Progenitor cell of endocrine pancreas (in vitro differentiated cells): ENCODE measurements at regions not wholly inside any gene's neighbourhood (a gene's known extent, or its start where the extent isn't known, plus 50 kb on each side); places are given as distances from the start of the nearest gene placed in this dataset.

Experiments
- DNase-seq: peaks from one replicate; pipeline ENCODE4 v3.0.0; 2021; ENCODE audit warnings: low spot score; ENCODE audit not compliant: unreplicated experiment
- H3K27ac Mint-ChIP-seq: 2 replicates; pipeline ENCODE4 v1.8.0; 2021; ENCODE audit warnings: mild to moderate bottlenecking, moderate library complexity, mixed read lengths
- H3K27me3 Mint-ChIP-seq: 2 replicates; pipeline ENCODE4 v1.8.0; 2021; ENCODE audit warnings: mixed read lengths
- H3K36me3 Mint-ChIP-seq: 2 replicates; pipeline ENCODE4 v1.8.0; 2022; ENCODE audit warnings: mixed read lengths; ENCODE audit not compliant: insufficient read depth
- H3K4me1 Mint-ChIP-seq: 2 replicates; pipeline ENCODE4 v1.8.0; 2021; ENCODE audit warnings: low read depth, mixed read lengths
- H3K4me3 Mint-ChIP-seq: 2 replicates; pipeline ENCODE4 v1.8.0; 2021; ENCODE audit warnings: low read depth, mild to moderate bottlenecking, moderate library complexity, mixed read lengths
- H3K9me3 Mint-ChIP-seq: 2 replicates; pipeline ENCODE4 v1.8.0; 2021; ENCODE audit warnings: low read depth, mixed read lengths
- TF ChIP-seq, protein P1 (sequence below): fragments of 200-600 bp; sonication (generic); IDR thresholded peaks from one replicate; pipeline ENCODE4 v1.5.0; 2021; ENCODE audit warnings: antibody characterized with exemption, mild to moderate bottlenecking; ENCODE audit not compliant: unreplicated experiment

DNA sequence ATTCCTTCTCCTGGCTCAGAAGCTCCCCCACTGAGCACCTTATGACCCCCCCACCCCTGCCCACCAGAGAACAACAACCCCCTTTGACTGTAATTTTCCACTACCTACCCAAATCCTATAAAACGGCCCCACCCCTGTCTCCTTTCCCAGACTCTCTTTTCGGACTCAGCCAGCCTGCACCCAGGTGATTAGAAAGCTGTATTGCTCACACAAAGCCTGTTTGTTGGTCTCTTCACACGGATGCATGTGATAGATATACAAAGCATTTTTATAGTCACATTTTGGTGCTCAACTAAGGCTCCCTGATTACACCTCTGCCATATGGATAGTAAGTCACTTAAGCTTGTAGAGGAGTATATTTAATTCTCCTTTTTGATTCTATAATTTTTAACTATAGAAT is 985.8 kb downstream of the REEP3 start:
- no peak for DNase-seq
- Mint-ChIP-seq H3K9me3 (no peaks in the 10 kb centered on the region), H3K27ac (peak overlapping the region; percentile 43), H3K4me1 (peaks cover 3% of the 10 kb centered on the region), H3K4me3 (no peak overlapping the region), H3K27me3 (no peaks in the 10 kb centered on the region), H3K36me3 (no peaks in the 10 kb centered on the region)
- TF ChIP-seq, protein P1, sequence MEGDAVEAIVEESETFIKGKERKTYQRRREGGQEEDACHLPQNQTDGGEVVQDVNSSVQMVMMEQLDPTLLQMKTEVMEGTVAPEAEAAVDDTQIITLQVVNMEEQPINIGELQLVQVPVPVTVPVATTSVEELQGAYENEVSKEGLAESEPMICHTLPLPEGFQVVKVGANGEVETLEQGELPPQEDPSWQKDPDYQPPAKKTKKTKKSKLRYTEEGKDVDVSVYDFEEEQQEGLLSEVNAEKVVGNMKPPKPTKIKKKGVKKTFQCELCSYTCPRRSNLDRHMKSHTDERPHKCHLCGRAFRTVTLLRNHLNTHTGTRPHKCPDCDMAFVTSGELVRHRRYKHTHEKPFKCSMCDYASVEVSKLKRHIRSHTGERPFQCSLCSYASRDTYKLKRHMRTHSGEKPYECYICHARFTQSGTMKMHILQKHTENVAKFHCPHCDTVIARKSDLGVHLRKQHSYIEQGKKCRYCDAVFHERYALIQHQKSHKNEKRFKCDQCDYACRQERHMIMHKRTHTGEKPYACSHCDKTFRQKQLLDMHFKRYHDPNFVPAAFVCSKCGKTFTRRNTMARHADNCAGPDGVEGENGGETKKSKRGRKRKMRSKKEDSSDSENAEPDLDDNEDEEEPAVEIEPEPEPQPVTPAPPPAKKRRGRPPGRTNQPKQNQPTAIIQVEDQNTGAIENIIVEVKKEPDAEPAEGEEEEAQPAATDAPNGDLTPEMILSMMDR, result no peak

DNA sequence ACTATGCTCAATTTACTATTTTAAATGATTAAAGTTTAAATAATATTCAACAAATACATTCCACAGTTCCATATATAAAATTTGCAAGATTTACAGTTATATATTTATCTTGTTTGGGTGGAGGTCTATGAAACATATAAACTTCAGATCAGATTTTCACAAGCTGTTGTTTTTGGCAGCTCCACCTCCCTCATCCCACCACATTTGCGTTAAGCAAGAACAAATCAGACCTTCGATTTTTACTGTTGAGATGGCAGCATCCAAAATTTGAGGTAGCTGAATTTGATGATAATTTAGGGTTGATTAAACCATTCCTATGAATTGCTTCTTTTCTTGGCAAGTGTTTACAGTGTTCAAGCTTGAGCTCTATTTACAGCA is 986.4 kb downstream of the REEP3 start:
- no peak for DNase-seq
- H3K9me3 Mint-ChIP-seq, result no peaks in the 10 kb centered on the region
- TF ChIP-seq, protein P1, result no peak
- no peak overlapping the region for H3K4me3 Mint-ChIP-seq
- no peaks in the 10 kb centered on the region for H3K36me3 Mint-ChIP-seq
- H3K27me3 Mint-ChIP-seq, result no peaks in the 10 kb centered on the region
- H3K27ac Mint-ChIP-seq, result no peak overlapping the region
- peaks cover 3% of the 10 kb centered on the region for H3K4me1 Mint-ChIP-seq

DNA sequence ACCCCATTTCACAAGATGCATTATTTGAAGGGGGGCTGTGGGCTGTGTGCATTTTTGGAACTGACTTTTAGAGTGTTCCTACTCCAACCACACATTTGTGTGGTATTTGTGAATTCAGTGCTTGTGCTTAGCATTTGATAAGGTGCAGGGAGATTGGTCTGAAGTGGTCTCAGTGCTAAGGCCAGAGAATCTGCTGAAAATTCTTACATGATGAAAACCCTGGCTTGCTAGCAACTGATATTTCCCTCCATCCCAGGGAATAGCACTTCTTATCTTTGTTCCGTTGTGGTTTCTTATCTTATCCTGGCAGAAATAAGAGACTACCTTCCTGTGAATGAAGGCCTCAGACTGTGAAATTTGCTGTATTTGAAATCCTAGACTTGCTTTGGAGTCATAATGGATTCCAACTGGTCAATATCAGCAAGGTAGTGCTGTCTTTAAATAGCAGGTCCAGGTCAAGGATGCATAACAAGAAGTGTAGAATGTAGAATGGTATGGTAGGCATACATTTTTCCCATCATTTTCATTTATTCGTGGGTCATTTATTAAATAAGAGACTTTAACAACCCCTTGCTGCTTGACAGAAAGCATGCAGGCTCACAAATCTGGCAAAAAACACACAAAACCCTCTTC is 986.9 kb downstream of the REEP3 start:
- TF ChIP-seq, protein P1, result no peak
- Mint-ChIP-seq H3K9me3 (no peaks in the 10 kb centered on the region), H3K36me3 (no peaks in the 10 kb centered on the region), H3K27ac (no peak overlapping the region), H3K4me1 (peaks cover 3% of the 10 kb centered on the region), H3K27me3 (no peaks in the 10 kb centered on the region), H3K4me3 (no peak overlapping the region)
- DNase-seq, result no peak

DNA sequence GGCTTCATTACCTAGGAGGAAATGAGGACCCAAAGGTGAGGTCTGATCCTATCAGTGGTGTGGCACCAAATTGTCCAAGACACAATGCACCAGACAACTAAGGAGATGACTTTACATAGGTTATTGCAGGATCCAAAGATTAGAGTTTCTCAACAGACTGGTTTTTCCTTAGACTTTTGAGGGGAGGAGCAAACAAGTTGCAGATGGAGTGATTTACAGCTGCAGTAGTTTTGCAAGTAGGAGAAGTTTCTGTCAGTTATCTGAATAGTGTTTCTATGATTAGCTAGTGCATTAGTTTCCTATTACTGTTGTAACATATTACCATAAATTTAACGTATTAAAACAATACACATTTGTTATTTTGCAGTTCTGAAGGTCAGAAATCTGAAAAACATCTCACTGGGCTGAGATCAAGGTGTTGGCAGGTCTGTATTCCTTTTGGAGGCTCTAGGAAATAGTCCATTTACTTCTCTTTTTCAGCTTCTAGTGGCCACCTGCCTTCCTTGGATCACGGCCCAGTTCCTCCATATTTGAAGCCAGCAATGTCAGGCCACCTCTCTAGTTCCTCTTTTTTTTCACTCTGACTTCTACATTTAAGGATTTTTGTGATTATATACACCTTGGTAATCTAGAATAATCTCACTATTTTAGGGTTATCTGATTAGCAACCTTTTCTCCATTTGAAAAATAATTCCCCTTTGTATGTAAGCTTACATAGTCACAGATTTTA is 994.9 kb downstream of the REEP3 start:
- no peak for DNase-seq
- H3K27ac Mint-ChIP-seq, result no peak overlapping the region
- no peak overlapping the region for H3K4me3 Mint-ChIP-seq
- H3K36me3 Mint-ChIP-seq, result no peaks in the 10 kb centered on the region
- TF ChIP-seq, protein P1, result no peak
- H3K9me3 Mint-ChIP-seq, result no peaks in the 10 kb centered on the region
- no peaks in the 10 kb centered on the region for H3K27me3 Mint-ChIP-seq
- no peaks in the 10 kb centered on the region for H3K4me1 Mint-ChIP-seq

DNA sequence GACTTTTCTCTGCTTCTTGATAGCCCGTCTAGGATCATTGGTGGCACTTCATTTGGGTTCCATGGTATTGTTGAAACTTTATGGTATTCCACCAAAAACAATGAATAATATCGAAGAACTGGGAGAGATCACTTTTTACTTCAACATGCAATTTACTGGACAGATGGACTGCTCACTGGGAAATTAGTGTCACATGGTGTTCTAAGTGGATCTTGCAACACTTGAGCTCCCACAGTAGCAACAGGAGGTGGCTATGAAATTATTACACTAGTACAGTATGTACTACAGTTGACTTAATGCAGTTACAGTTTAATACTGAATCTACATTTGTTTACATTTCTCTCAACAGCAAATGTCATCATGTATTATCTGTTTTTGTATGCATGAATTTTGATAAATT is 997.3 kb downstream of the REEP3 start:
- no peaks in the 10 kb centered on the region for H3K4me1 Mint-ChIP-seq
- TF ChIP-seq, protein P1, result no peak
- H3K36me3 Mint-ChIP-seq, result no peaks in the 10 kb centered on the region
- no peak overlapping the region for H3K4me3 Mint-ChIP-seq
- H3K27ac Mint-ChIP-seq, result no peak overlapping the region
- H3K9me3 Mint-ChIP-seq, result no peaks in the 10 kb centered on the region
- no peaks in the 10 kb centered on the region for H3K27me3 Mint-ChIP-seq
- no peak for DNase-seq
